ENCODE measurements at regions not wholly inside any gene's neighbourhood (a gene's known extent, or its start where the extent isn't known, plus 50 kb on each side); places are given as distances from the start of the nearest gene placed in this dataset.

DNA sequence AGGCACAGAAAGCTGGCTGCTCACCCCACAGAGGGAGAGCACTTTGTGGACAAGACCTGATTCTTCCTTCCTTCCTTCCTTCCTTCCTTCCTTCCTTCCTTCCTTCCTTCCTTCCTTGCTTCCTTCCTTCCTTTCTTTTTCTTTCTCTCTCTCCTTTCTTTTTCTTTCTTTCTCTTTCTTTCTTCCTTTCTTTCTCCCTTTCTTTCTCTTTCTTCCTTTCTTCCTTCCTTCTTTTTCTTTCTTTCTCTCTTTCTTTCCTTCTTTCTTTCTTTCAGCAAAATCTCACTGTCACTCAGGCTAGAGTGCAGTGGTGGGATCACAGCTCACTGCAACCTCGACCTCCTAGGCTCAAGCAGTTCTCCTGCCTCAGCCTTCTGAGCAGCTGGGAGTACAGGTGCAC, 263.9 kb downstream of the UQCRFS1 start:
- TF ChIP-seq, protein P1, sequence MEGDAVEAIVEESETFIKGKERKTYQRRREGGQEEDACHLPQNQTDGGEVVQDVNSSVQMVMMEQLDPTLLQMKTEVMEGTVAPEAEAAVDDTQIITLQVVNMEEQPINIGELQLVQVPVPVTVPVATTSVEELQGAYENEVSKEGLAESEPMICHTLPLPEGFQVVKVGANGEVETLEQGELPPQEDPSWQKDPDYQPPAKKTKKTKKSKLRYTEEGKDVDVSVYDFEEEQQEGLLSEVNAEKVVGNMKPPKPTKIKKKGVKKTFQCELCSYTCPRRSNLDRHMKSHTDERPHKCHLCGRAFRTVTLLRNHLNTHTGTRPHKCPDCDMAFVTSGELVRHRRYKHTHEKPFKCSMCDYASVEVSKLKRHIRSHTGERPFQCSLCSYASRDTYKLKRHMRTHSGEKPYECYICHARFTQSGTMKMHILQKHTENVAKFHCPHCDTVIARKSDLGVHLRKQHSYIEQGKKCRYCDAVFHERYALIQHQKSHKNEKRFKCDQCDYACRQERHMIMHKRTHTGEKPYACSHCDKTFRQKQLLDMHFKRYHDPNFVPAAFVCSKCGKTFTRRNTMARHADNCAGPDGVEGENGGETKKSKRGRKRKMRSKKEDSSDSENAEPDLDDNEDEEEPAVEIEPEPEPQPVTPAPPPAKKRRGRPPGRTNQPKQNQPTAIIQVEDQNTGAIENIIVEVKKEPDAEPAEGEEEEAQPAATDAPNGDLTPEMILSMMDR (IDR thresholded peaks at IDR 0.05; ENCODE audit: low read depth, low read length) = no peak
- TF ChIP-seq POLR2A (IDR thresholded peaks at IDR 0.05; ENCODE audit: extremely low read depth, insufficient read length) = no peak
